KOPT-K1 (cell line): ENCODE measurements at regions not wholly inside any gene's neighbourhood (a gene's known extent, or its start where the extent isn't known, plus 50 kb on each side); places are given as distances from the start of the nearest gene placed in this dataset.

ENCODE experiments used
- H3K27ac ChIP-seq: fragments of 200-600 bp; sonication (generic); 2 replicates; pipeline ENCODE4 v1.5.1; 2016; ENCODE audit warnings: antibody characterized with exemption, mild to moderate bottlenecking, low read depth, low read length; ENCODE audit not compliant: poor library complexity, severe bottlenecking
- H3K36me3 ChIP-seq: fragments of 200-600 bp; sonication (generic); 2 replicates; pipeline ENCODE4 v1.5.1; 2017; ENCODE audit warnings: antibody characterized with exemption, mild to moderate bottlenecking, low read length, moderate library complexity; ENCODE audit not compliant: insufficient read depth
- H3K9me3 ChIP-seq: fragments of 200-600 bp; sonication (generic); 2 replicates; pipeline ENCODE4 v1.5.1; 2017; ENCODE audit warnings: antibody characterized with exemption, low read length, mild to moderate bottlenecking; ENCODE audit not compliant: insufficient read depth, poor library complexity, severe bottlenecking

DNA sequence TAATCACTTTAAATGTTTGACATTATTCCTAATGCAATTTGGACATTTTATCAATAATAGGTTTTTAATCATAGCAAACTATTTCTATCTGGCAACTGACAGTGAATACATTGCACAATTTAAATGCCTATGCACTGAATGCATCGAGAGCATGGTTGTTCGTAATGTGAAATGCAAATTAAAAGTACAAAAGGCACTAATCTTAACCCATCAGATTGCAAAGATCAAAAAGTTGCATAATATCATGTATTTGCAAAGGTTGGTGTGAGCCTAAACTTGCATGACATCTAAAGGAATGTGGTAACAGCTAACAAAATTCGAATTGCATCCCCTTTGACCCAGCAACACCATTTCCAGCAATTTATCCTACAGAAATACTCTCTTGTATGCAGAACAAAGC, 469.9 kb upstream of the IRAK1BP1 start:
- Histone ChIP-seq H3K36me3 (no peaks in the 10 kb centered on the region), H3K27ac (no peak overlapping the region), H3K9me3 (no peaks in the 10 kb centered on the region)

GRCh38 chr6:78398292-78398691, 469.1 kb upstream of the IRAK1BP1 start:
- no peak overlapping the region for H3K27ac ChIP-seq
- no peaks in the 10 kb centered on the region for H3K36me3 ChIP-seq
- H3K9me3 ChIP-seq = no peaks in the 10 kb centered on the region

GRCh38 chr6:78400076-78400475, 467.3 kb upstream of the IRAK1BP1 start:
- no peaks in the 10 kb centered on the region for H3K9me3 ChIP-seq
- H3K27ac ChIP-seq = no peak overlapping the region
- no peaks in the 10 kb centered on the region for H3K36me3 ChIP-seq

DNA sequence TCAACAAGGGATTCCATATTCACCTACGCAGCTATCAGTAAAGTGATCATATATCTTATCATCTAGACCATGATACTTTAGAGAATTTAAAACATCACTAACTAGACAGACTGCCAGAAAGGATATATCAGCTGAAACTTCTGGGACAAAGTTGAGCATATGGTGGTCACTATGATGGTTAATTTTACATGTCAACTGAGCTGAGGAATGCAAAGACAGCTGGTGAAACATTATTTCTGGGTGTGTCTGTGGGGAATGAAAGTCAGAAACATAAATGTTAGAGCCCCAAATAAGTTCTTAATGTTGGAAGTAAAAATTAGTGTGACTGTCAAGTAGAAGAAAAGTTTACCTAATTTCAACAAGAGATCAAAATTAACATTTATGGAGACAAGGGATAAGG, 440.0 kb upstream of the IRAK1BP1 start:
- no peaks in the 10 kb centered on the region for H3K9me3 ChIP-seq
- H3K36me3 ChIP-seq = no peaks in the 10 kb centered on the region
- H3K27ac ChIP-seq = no peak overlapping the region

DNA sequence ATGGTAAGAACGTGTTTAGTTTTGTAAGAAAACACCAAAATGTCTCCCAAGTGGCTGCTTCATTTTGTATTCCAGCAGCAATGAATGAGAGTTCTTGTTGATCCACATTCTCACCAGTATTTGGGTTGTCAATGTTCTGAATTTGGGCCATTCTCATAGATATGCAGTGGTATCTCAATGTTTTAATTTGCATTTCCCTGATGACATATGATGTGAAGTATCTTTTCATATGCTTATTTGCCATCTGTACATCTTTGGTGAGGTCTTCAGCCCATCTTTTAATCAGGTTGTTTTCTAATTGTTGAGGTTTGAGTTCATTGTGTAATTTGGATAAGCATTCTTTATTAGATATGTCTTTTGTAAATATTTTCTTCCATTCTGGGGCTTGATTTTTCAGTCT, 436.8 kb upstream of the IRAK1BP1 start:
- Histone ChIP-seq H3K36me3 (no peaks in the 10 kb centered on the region), H3K9me3 (no peaks in the 10 kb centered on the region), H3K27ac (no peak overlapping the region)

- Histone ChIP-seq H3K9me3 (no peaks in the 10 kb centered on the region), H3K27ac (no peak overlapping the region), H3K36me3 (no peaks in the 10 kb centered on the region)
Measured at GRCh38 chr6:78435671-78436070, 431.7 kb upstream of the IRAK1BP1 start.

- no peaks in the 10 kb centered on the region for H3K9me3 ChIP-seq
- H3K36me3 ChIP-seq = no peaks in the 10 kb centered on the region
- H3K27ac ChIP-seq = no peak overlapping the region
Measured at GRCh38 chr6:78436335-78436734, 431.0 kb upstream of the IRAK1BP1 start.

DNA sequence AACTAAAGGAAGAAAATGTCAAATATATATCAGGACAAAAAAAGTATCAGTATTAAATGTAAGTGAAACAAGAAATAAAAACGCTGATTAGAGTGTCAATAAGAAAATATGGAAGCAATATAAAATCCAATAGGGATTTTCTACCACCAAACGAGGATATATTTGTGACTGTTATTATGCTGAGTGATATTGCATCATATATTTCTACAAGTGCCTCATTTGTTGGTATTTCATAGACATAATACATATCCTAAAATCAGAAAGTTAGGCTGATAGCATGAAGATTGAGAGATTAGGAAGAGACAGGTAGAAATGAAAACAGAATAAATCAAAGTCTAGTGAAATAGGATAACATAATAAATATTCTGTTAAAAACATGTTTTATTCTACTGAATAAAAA, 429.2 kb upstream of the IRAK1BP1 start:
- Histone ChIP-seq H3K36me3 (no peaks in the 10 kb centered on the region), H3K9me3 (no peaks in the 10 kb centered on the region), H3K27ac (no peak overlapping the region)

GRCh38 chr6:78460711-78461110, 406.6 kb upstream of the IRAK1BP1 start:
- no peaks in the 10 kb centered on the region for H3K36me3 ChIP-seq
- H3K9me3 ChIP-seq = no peaks in the 10 kb centered on the region
- no peak overlapping the region for H3K27ac ChIP-seq

DNA sequence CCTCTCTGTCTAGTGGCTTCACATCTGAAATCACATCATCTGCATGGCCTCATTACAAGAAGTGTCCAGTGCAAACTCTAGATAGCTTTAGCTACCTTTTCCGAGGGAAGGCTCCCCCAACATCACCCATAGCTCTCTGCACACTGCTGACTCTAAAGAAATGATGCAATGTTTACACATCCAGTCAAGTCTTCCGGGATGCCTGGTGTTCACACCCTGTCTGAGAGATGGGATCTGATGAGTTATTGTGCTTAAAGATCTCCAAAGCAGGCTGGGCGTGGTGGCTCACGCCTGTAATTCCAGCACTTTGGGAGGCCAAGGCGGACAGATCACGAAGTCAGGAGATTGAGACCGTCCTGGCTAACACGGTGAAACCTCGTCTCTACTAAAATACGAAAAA, 404.6 kb upstream of the IRAK1BP1 start:
- no peaks in the 10 kb centered on the region for H3K36me3 ChIP-seq

DNA sequence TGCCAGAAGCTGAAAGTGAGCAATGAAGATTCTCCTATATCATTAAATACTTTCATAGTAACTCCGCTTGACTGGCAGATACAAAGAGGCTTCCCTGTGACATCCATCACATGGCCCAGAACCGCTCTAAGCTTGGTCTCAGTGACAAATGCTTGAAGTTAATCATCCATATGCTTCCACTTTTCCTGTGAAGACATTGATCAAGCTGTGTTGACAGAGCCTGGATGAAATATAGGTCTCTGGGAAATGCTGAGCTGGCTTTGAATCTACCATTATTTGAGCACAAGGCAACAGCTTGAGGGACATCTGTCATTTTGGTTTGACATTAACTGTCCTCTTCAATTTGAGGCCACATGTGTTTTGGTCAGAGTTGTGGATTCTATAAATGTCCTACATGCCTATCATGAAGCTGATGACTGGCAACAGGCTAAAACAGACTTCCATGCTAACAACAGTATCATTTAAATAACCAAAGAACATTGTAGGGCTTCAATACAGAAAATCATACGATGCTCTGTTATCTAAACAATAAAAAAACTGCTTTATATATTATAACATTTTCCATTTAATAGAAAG, 402.2 kb upstream of the IRAK1BP1 start:
- Histone ChIP-seq H3K36me3 (no peaks in the 10 kb centered on the region), H3K27ac (no peak overlapping the region), H3K9me3 (no peaks in the 10 kb centered on the region)

More for the DNA sequence above, 404.6 kb upstream of the IRAK1BP1 start:
- Histone ChIP-seq H3K27ac (no peak overlapping the region), H3K9me3 (no peaks in the 10 kb centered on the region)

GRCh38 chr6:78476561-78476960, 390.8 kb upstream of the IRAK1BP1 start:
- Histone ChIP-seq H3K9me3 (no peaks in the 10 kb centered on the region), H3K36me3 (no peaks in the 10 kb centered on the region), H3K27ac (no peak overlapping the region)

GRCh38 chr6:78482801-78483552, 384.4 kb upstream of the IRAK1BP1 start:
- Histone ChIP-seq H3K36me3 (no peaks in the 10 kb centered on the region), H3K9me3 (no peaks in the 10 kb centered on the region), H3K27ac (no peak overlapping the region)

GRCh38 chr6:78483553-78484197, 383.7 kb upstream of the IRAK1BP1 start:
- no peak overlapping the region for H3K27ac ChIP-seq
- H3K36me3 ChIP-seq = no peaks in the 10 kb centered on the region
- no peaks in the 10 kb centered on the region for H3K9me3 ChIP-seq

- Histone ChIP-seq H3K36me3 (no peaks in the 10 kb centered on the region), H3K9me3 (no peaks in the 10 kb centered on the region), H3K27ac (no peak overlapping the region)
Measured at GRCh38 chr6:78484198-78485064, 382.9 kb upstream of the IRAK1BP1 start.
